IMR-90 (cell line): ENCODE measurements at regions not wholly inside any gene's neighbourhood (a gene's known extent, or its start where the extent isn't known, plus 50 kb on each side); places are given as distances from the start of the nearest gene placed in this dataset.

Experiments used
- BHLHE40 ChIP-seq: fragments of 150-350 bp; IDR thresholded peaks from 2 replicates; pipeline ENCODE4 v1.6.1; 2016; ENCODE audit warnings: mild to moderate bottlenecking, low read depth, low read length
- CEBPB ChIP-seq: IDR thresholded peaks from 2 replicates; pipeline ENCODE4 v1.6.1; 2012; ENCODE audit warnings: low read depth, low read length, improper control_type of control experiment
- CTCF ChIP-seq: conservative IDR thresholded peaks from 2 replicates; pipeline ENCODE4 v1.5.1; 2012; ENCODE audit warnings: mild to moderate bottlenecking, low read depth, low read length, improper control_type of control experiment
- ELK1 ChIP-seq: fragments of 150-350 bp; IDR thresholded peaks from 2 replicates; pipeline ENCODE4 v1.6.1; 2016; ENCODE audit warnings: low read depth, mild to moderate bottlenecking, low read length, moderate library complexity, borderline replicate concordance
- MAFK ChIP-seq: IDR thresholded peaks from 2 replicates; pipeline ENCODE4 v1.6.1; 2012; ENCODE audit warnings: low read depth, low read length, improper control_type of control experiment
- MAZ ChIP-seq: IDR thresholded peaks from 2 replicates; pipeline ENCODE4 v1.6.1; 2012; ENCODE audit warnings: low read depth, mild to moderate bottlenecking, low read length, improper control_type of control experiment, moderate library complexity, borderline replicate concordance
- MXI1 ChIP-seq: IDR thresholded peaks from 2 replicates; pipeline ENCODE4 v1.6.1; 2012; ENCODE audit warnings: low read depth, mild to moderate bottlenecking, low read length, moderate library complexity, borderline replicate concordance
- POLR2A ChIP-seq: IDR thresholded peaks from 2 replicates; pipeline ENCODE4 v1.6.1; 2012; ENCODE audit warnings: mild to moderate bottlenecking, low read depth, low read length
- RAD21 ChIP-seq: IDR thresholded peaks from 2 replicates; pipeline ENCODE4 v1.6.1; 2012; ENCODE audit warnings: low read length, improper control_type of control experiment
- RCOR1 ChIP-seq: IDR thresholded peaks from 2 replicates; pipeline ENCODE4 v1.6.1; 2012; ENCODE audit warnings: mild to moderate bottlenecking, low read length, improper control_type of control experiment; ENCODE audit not compliant: insufficient replicate concordance
- RFX5 ChIP-seq: IDR thresholded peaks from 2 replicates; pipeline ENCODE4 v1.8.0; 2012; ENCODE audit warnings: low read depth, mild to moderate bottlenecking, low read length, moderate library complexity
- SMC3 ChIP-seq: fragments of 150-350 bp; IDR thresholded peaks from 2 replicates; pipeline ENCODE4 v1.6.1; 2016; ENCODE audit warnings: low read depth, mild to moderate bottlenecking, antibody characterized with exemption, low read length, moderate library complexity
- USF2 ChIP-seq: fragments of 150-350 bp; IDR thresholded peaks from 2 replicates; pipeline ENCODE4 v1.6.1; 2017; ENCODE audit warnings: mild to moderate bottlenecking, antibody characterized with exemption, low read length, low read depth

- no peak for TF ChIP-seq CTCF
- no peak for TF ChIP-seq CEBPB
- no peak for TF ChIP-seq RFX5
- TF ChIP-seq USF2 = no peak
- TF ChIP-seq MAFK = peak; percentile 22; the same call in 1 of the 2 replicates
- no peak for TF ChIP-seq POLR2A
- TF ChIP-seq MXI1 = no peak
- TF ChIP-seq SMC3 = no peak
- TF ChIP-seq RAD21 = no peak
- no peak for TF ChIP-seq RCOR1
- no peak for TF ChIP-seq MAZ
- no peak for TF ChIP-seq ELK1
- no peak for TF ChIP-seq BHLHE40
Observed at GRCh38 chr4:27161191-27161590, 300.6 kb downstream of the STIM2 start.
